Renal cortical epithelial cell (primary cell): ENCODE measurements at regions not wholly inside any gene's neighbourhood (a gene's known extent, or its start where the extent isn't known, plus 50 kb on each side); places are given as distances from the start of the nearest gene placed in this dataset.
A peak's percentile ranks its signal among the peaks of the same experiment; 100 is the strongest.
"Not testable (repeated sequence)": the region's sequence is repeated elsewhere in the genome, so short reads cannot be mapped to it uniquely, and the experiment has no call there.

Source experiments
- DNase-seq: peaks from one replicate; pipeline ENCODE4 v3.0.0-alpha.2; 2011; ENCODE audit warnings: low read depth

DNA sequence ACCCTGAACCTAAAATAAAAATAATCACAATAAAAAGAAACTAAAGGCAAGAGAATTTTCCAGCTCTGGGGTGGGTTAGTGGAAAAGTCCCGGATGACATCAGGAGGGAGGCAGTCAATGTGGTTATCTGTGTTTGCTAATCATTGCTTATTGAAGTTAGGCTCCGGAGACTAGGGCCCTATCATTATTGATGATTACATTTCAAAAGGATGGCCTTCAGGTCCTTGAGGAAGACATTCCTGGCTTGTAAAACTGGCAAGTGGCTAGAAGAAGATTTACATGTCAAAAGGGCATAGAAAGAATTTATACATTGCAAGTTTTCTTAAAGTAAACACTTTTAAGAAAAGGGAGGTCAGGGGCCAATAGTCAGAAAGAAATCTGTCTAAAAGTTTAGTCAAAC, 123.4 kb downstream of the POSTN start:
- no peak for DNase-seq

- DNase-seq, result no peak
These were observed 125.5 kb downstream of the POSTN start for GRCh38 chr13:37473035-37473434.

- DNase-seq, result not testable (repeated sequence)
These were observed 126.3 kb downstream of the POSTN start for GRCh38 chr13:37472266-37472665.

DNA sequence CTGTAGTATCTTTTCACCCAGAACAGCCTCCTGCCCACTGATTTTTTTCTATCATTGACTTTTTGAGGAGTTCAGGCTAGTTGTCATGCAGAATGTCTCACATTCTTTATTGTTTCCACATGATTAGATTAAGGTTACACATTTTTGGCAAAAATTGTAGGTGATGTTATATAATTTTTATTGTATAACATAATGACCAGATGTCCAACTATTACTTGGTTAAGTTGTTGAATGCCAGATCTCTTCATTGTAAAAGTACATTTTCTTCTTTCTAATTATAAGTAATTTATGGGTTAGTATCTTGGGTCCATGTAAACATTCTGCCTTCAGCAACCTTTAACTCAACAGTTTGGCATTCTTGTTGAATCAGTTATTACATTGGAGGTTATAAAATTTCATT, 138.4 kb downstream of the POSTN start:
- DNase-seq, result no peak

- DNase-seq, result no peak
These were observed 141.0 kb downstream of the POSTN start for GRCh38 chr13:37457612-37458011.

DNA sequence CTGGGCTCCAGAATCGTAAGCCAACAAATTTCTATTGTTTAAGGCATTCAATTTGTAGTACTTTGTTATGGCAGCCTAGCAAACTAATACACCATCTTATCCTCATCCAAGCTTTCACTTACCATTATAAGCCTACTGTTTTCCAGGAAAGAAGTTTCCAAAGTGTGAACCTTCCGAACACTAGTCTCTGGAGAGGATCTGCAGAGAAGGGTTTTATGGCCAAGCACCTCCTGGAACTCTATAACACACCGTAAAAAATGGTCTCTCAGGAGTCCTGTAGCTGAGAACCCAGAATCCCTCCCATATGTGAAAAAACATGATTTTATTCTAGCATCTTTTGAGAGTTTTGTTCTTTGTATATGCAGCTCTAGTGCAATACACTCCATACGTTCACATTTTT, 142.1 kb downstream of the POSTN start:
- DNase-seq, result no peak

GRCh38 chr13:37456041-37456440, 142.5 kb downstream of the POSTN start:
- no peak for DNase-seq

DNA sequence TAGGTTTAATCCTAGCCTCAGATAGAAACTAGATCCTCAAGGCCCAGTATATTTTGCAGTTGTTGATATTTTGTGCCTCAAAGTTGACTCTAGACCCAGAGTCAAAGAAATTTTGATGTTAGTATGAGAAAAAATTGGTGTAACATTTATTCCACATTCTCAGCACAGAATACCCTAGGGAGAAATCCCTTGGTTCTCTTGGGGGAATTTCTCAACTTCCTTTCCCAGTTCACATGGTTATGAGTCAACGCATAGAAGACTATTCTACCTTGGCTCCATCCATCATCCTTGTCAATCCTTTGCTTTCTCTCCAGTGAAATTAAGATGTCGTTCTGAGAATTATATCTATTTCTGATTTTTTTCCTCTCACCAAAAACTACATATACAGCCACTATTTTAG, 145.3 kb downstream of the POSTN start:
- DNase-seq, result peak; percentile 10

- DNase-seq, result no peak
These were observed 148.3 kb downstream of the POSTN start for GRCh38 chr13:37450276-37450675.

DNA sequence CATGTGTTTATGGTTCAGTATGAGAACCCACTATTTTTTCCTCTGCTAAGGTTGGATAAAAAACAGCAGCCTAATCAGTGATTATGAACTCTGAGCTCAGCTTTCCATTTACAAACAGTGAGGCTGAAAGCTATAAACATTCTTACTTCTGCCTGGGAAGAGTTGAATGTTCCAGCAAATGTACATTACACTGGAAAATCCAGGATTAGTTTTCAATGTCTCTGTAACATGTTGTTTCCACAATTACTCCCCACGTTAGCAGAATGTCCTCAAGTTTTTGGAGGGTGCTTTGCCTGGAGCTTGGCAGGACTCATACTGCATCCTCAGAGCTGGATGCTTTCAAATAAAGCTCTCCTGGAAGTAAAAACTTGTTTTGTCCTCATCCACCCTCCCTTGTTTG, 150.4 kb downstream of the POSTN start:
- DNase-seq, result peak; percentile 16

GRCh38 chr13:37446503-37446902, 152.1 kb downstream of the POSTN start:
- DNase-seq, result peak; percentile 81

- DNase-seq, result peak; percentile 58
These were observed 155.0 kb downstream of the POSTN start for GRCh38 chr13:37443538-37443937.

GRCh38 chr13:37442996-37443395, 155.6 kb downstream of the POSTN start:
- no peak for DNase-seq

DNA sequence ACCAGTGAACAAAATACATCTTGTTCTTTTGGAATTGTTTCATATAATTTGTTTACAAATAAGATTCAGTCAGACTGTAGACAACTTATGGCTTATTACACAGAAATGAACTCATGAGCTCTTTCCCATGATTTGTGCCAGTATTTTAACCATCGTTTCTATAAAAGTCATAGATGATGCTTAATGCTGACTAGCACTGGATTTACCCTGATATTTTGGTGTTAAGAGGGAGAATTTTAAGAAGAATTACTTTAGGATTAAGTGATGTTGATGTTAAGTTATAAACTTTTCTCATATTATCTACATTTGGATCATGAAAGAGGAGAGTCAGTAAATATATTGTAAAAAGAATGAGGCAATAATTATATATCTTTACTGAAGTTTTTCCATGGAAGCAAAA, 162.7 kb downstream of the POSTN start:
- no peak for DNase-seq

- no peak for DNase-seq
These were observed 165.5 kb downstream of the POSTN start for GRCh38 chr13:37433086-37433485.

- peak; percentile 5 for DNase-seq
These were observed 168.6 kb downstream of the POSTN start for GRCh38 chr13:37429976-37430375.

DNA sequence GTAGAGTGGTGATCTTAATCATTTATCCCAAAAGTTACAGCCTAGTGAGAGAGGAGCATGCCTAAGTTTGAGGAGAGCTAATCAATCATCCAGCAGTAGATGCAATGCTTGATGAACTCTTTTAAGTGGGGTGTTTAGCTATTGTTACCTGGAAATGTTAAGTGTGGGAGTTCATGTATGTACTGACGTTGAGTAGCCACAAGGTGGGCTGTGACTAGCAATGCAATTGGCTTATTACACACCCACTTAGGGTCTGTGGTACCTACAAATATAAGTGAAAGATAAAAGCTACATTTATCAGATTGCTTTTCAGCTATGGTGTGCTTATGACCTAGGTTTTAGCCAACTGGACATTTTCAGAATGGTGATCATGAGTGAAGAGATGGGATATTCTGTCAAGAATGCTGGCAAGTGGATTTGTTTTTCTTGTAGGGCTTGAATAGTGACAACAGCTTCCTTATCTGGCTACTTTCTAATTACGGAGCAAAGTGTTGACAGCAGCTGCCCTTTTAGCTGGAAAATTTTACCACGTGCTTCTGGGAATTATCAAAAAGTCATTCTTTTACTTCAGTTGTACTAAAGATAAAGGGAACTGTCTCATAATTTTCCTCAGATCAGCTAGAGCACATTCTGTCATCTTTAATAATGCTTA, 170.6 kb downstream of the POSTN start:
- DNase-seq, result no peak

DNA sequence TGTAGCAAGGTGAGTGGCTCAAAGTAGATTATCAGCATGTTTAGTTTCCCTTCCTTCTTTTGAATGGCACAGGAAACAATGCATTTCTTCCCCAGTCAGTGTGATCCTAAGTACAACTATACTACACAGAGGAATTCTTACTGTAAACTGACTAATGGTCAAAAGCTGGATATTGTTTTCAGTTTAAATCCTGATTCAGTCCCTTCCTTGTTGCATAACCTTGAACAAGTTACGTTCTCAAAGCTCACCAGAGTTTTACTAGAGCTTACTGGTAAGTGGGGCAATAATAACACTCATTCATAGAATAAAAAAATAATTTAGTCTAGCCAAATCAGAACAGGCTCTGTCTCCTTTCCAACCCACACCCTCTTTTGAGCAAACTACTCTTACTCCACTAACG, 180.1 kb downstream of the POSTN start:
- no peak for DNase-seq

- no peak for DNase-seq
These were observed 181.5 kb downstream of the POSTN start for GRCh38 chr13:37417060-37417441.

DNA sequence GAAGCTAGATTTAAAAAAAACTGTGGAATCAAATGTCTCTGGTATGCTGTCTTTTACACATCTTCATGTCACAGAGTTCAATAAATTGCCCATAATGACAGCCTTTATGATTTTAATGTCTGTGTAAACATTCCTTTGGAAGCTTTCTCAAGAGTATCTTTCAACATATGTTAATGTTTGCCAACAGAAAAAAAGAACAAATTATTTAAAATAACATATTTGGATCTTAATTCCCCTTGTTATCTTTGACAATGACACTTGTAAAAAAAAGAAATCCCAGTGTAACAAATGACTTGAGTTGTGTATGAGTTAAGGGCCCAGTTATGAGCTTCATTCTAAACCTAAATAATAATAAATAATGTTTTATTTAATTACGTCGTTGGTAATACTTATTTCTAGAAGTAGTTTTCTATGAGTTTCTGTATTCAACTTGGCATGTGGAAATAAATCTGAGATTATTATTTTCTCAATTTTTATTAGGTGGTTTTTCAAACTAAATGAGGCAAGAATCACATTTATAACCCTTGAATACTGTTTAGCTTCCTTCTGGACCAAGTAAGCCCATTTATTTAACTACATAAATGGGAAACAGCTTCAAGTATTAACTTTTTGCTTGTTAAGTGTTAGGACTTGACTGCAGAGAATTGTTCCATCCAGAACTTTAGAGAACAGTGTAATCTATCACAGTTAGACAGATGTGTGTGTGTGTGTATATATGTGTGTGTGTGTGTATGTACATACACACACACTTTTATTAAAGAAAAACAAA, 182.1 kb downstream of the POSTN start:
- no peak for DNase-seq

- DNase-seq, result no peak
These were observed 185.4 kb downstream of the POSTN start for GRCh38 chr13:37413161-37413560.

GRCh38 chr13:37412241-37412921, 186.2 kb downstream of the POSTN start:
- no peak for DNase-seq

DNA sequence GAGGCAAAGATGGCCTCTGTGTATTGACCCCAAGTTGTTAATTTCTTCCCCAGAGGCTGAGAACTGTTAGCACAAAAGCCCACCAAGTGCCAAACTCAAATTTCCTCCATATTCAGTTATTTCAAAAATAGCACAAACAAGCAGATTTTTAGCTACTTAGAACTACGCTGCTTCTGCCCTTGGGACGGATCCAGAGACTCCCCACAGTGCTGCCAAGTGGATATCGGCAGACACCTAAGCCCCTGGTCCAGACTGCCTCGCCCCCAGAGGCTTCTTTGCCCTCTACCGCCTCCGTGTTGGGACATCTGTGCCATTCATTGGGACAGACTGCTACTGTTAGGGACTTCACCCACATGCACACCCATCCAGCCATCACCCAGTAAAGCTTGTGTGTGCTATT, 188.3 kb downstream of the POSTN start:
- DNase-seq, result no peak
